OCI-LY1 (cell line): ENCODE measurements at regions not wholly inside any gene's neighbourhood (a gene's known extent, or its start where the extent isn't known, plus 50 kb on each side); places are given as distances from the start of the nearest gene placed in this dataset.

Source experiments
- H2AFZ ChIP-seq: fragments of 200-600 bp; sonication (generic), shearing (Covaris generic); 2 replicates; pipeline ENCODE4 v1.6.0; 2014; ENCODE audit warnings: antibody characterized with exemption, mild to moderate bottlenecking, low read length
- H3F3A ChIP-seq: fragments of 200-600 bp; sonication (generic), shearing (Covaris generic); 2 replicates; pipeline ENCODE4 v1.6.0; 2014; ENCODE audit warnings: mild to moderate bottlenecking, antibody characterized with exemption, low read length, moderate library complexity; ENCODE audit not compliant: insufficient read depth
- H3K27ac ChIP-seq: fragments of 200-600 bp; sonication (generic); 2 replicates; pipeline ENCODE4 v1.5.1; 2014; ENCODE audit warnings: low read length, mixed run types, mild to moderate bottlenecking, low read depth; ENCODE audit not compliant: poor library complexity, severe bottlenecking
- H3K27me3 ChIP-seq: fragments of 200-600 bp; sonication (generic); 2 replicates; pipeline ENCODE4 v1.6.0; 2014; ENCODE audit warnings: antibody characterized with exemption, mild to moderate bottlenecking, low read length, moderate library complexity; ENCODE audit not compliant: insufficient read depth
- H3K36me3 ChIP-seq: fragments of 200-600 bp; sonication (generic); 2 replicates; pipeline ENCODE4 v1.6.1; 2014; ENCODE audit warnings: mild to moderate bottlenecking, antibody characterized with exemption, low read length, moderate library complexity, mixed read lengths; ENCODE audit not compliant: insufficient read depth
- H3K4me1 ChIP-seq: fragments of 200-600 bp; sonication (generic); 2 replicates; pipeline ENCODE4 v1.5.1; 2014; ENCODE audit warnings: mild to moderate bottlenecking, low read length, moderate library complexity; ENCODE audit not compliant: insufficient read depth, severe bottlenecking
- H3K4me2 ChIP-seq: fragments of 200-600 bp; sonication (generic), shearing (Covaris generic); 2 replicates; pipeline ENCODE4 v1.6.1; 2014; ENCODE audit warnings: low read length
- H3K4me3 ChIP-seq: fragments of 200-600 bp; sonication (generic); 2 replicates; pipeline ENCODE4 v1.5.1; 2014; ENCODE audit warnings: low read length, low read depth, mild to moderate bottlenecking, mixed read lengths; ENCODE audit not compliant: poor library complexity, severe bottlenecking
- H3K79me2 ChIP-seq: fragments of 200-600 bp; shearing (Covaris generic); 2 replicates; pipeline ENCODE4 v1.6.1; 2016; ENCODE audit warnings: mixed run types, low read length, mixed read lengths; ENCODE audit not compliant: insufficient read depth
- H3K9ac ChIP-seq: fragments of 200-600 bp; sonication (generic), shearing (Covaris generic); 2 replicates; pipeline ENCODE4 v1.6.1; 2014; ENCODE audit warnings: mild to moderate bottlenecking, low read length, mixed read lengths
- H3K9me2 ChIP-seq: fragments of 200-600 bp; sonication (generic), shearing (Covaris generic); 2 replicates; pipeline ENCODE4 v1.6.1; 2014; ENCODE audit warnings: low read depth, mild to moderate bottlenecking, low read length, mixed read lengths
- H3K9me3 ChIP-seq: fragments of 200-600 bp; shearing (Covaris generic); 2 replicates; pipeline ENCODE4 v1.6.1; 2014; ENCODE audit warnings: low read length, mixed read lengths
- H4K20me1 ChIP-seq: fragments of 200-600 bp; sonication (generic), shearing (Covaris generic); 2 replicates; pipeline ENCODE4 v1.6.0; 2016; ENCODE audit warnings: mild to moderate bottlenecking, low read length; ENCODE audit not compliant: insufficient read depth
- EZH2 ChIP-seq: fragments of 200-600 bp; sonication (generic), shearing (Covaris generic); IDR thresholded peaks from 2 replicates; pipeline ENCODE4 v1.8.0; 2017; ENCODE audit warnings: borderline replicate concordance, mixed run types, mild to moderate bottlenecking, antibody characterized with exemption, low read length, moderate library complexity, mixed read lengths
- TF ChIP-seq, protein P1 (sequence below): fragments of 200-600 bp; sonication (generic), shearing (Covaris generic); IDR thresholded peaks from 2 replicates; pipeline ENCODE4 v1.5.1; 2017; ENCODE audit warnings: mild to moderate bottlenecking, antibody characterized with exemption, low read length, moderate library complexity, mixed read lengths

DNA sequence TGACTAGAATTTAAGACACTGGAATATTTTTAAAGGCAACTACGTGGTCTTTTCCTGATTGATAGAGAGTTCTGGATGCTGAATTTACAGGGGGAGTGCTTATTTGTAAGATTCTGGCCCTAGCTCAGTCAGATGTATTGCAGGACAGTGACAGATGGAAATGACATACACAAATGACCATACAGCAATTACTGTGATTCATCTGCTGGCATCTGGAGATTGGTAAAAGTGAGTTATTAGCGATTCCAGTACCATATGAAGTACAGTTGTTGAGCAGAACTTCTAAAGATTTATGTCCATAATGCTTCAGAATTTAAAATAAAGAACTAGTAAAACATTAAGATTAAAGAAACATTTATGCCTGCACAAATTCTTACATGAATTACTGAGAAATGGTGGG lies 243.2 kb downstream of the CRPPA start:
- Histone ChIP-seq H3K79me2 (no peaks in the 10 kb centered on the region), H3K4me2 (no peak overlapping the region), H3K4me1 (no peaks in the 10 kb centered on the region), H3K9me2 (no peaks in the 10 kb centered on the region), H3K27me3 (no peaks in the 10 kb centered on the region), H3K4me3 (no peak overlapping the region), H4K20me1 (no peaks in the 10 kb centered on the region), H3F3A (no peaks in the 10 kb centered on the region), H3K9ac (no peak overlapping the region), H2AFZ (no peak overlapping the region), H3K27ac (no peak overlapping the region), H3K36me3 (no peaks in the 10 kb centered on the region), H3K9me3 (no peaks in the 10 kb centered on the region)
- TF ChIP-seq, protein P1, sequence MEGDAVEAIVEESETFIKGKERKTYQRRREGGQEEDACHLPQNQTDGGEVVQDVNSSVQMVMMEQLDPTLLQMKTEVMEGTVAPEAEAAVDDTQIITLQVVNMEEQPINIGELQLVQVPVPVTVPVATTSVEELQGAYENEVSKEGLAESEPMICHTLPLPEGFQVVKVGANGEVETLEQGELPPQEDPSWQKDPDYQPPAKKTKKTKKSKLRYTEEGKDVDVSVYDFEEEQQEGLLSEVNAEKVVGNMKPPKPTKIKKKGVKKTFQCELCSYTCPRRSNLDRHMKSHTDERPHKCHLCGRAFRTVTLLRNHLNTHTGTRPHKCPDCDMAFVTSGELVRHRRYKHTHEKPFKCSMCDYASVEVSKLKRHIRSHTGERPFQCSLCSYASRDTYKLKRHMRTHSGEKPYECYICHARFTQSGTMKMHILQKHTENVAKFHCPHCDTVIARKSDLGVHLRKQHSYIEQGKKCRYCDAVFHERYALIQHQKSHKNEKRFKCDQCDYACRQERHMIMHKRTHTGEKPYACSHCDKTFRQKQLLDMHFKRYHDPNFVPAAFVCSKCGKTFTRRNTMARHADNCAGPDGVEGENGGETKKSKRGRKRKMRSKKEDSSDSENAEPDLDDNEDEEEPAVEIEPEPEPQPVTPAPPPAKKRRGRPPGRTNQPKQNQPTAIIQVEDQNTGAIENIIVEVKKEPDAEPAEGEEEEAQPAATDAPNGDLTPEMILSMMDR = no peak
- TF ChIP-seq EZH2 = no peak

DNA sequence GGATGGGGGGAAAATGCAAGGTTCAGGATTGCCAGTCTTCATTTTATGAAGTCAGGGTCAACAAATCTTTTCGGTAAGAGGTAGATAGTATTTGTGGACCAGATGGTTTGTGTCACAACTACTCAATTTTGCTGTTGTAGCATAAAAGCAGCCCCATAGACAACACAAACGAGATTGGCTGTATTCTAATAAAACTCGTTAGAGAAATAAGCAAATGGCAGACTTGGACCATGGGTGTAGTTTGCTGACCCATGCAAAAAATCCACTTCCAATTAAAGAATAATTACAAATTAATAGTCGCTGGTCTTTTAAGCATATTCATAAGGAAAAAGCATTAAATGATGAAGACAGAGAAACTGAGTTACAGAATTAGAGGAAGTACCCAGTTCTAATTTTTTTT lies 247.1 kb downstream of the CRPPA start:
- no peak overlapping the region for H3K4me2 ChIP-seq
- no peak overlapping the region for H3K9ac ChIP-seq
- H3F3A ChIP-seq = no peaks in the 10 kb centered on the region

DNA sequence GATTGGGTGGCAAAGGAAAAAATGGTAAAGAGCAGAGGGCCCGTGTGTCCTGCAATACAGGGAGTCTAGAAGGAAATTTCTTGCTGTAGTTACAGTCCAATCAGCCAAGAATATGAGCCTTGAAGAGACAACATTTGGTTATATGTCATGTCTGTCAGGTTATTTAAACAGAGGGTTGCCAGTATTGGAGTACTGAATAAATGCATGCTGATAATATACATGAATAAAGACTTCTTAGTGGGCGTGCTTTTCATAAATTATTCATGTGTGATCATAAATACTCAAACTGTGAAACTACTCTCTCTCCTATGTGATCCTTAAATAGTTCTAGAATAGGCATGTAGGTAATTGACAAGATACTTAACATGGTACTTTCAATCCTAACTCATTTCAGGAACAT lies 249.0 kb downstream of the CRPPA start:
- Histone ChIP-seq H3K9me3 (no peaks in the 10 kb centered on the region), H3F3A (no peaks in the 10 kb centered on the region), H4K20me1 (no peaks in the 10 kb centered on the region), H3K9ac (no peak overlapping the region), H3K27ac (no peak overlapping the region), H3K9me2 (no peaks in the 10 kb centered on the region), H3K4me2 (no peak overlapping the region), H3K4me1 (no peaks in the 10 kb centered on the region), H3K4me3 (no peak overlapping the region), H3K36me3 (no peaks in the 10 kb centered on the region), H3K79me2 (no peaks in the 10 kb centered on the region), H3K27me3 (no peaks in the 10 kb centered on the region), H2AFZ (no peak overlapping the region)
- no peak for TF ChIP-seq EZH2
- TF ChIP-seq, protein P1 = no peak

More for the DNA sequence above, 247.1 kb downstream of the CRPPA start:
- Histone ChIP-seq H3K9me2 (no peaks in the 10 kb centered on the region), H3K79me2 (no peaks in the 10 kb centered on the region), H3K4me1 (no peaks in the 10 kb centered on the region), H3K4me3 (no peak overlapping the region), H3K9me3 (no peaks in the 10 kb centered on the region), H2AFZ (no peak overlapping the region), H3K36me3 (no peaks in the 10 kb centered on the region), H3K27ac (no peak overlapping the region), H3K27me3 (no peaks in the 10 kb centered on the region), H4K20me1 (no peaks in the 10 kb centered on the region)
- TF ChIP-seq EZH2 = no peak
- TF ChIP-seq, protein P1 = no peak
